GM19043 (cell line): ENCODE measurements at regions not wholly inside any gene's neighbourhood (a gene's known extent, or its start where the extent isn't known, plus 50 kb on each side); places are given as distances from the start of the nearest gene placed in this dataset.

Experiments
- ATAC-seq: cut with Tn5 transposase; IDR thresholded peaks from one replicate; pipeline ENCODE4 v1.9.1; 2021; ENCODE audit warnings: low read depth; ENCODE audit not compliant: unreplicated experiment

DNA sequence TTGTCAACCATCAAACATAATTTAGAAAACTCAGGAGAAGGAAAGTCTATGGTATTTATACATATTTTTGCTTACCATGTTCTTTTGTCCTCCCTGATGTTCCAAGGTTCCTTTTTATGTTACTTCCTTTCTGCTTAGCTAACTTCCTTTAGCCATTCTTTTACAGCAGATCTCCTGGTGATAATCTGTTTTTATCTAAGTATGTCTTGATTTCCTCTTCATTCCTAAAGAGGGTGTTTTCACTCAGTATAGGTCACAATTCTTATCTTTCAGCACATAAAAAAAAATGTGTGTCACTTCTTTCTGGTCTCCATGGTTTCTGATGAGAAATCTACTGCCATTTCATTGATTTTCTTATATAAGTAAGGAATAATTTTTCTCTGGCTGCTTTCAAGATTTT, 384.4 kb upstream of the PDE4D start:
- ATAC-seq: no peak

DNA sequence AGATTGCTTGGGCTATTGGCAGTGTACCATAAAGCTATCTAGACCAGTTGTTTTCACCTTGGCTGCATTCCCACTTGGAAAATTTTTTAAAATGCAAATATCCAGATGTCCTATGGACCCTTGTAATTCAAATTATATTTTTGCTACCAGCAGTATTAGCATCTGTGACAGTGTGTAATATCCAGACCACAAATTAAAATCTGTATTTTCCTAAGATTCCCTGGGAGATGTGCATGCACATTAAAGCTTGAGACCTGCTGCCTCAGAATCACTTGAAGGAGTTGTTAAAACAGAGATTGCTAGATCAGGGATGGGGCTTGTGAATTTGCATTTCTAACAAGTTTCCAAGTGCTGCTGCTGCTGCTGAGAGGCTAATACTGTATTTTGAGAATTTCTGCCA, 381.2 kb upstream of the PDE4D start:
- ATAC-seq: no peak

DNA sequence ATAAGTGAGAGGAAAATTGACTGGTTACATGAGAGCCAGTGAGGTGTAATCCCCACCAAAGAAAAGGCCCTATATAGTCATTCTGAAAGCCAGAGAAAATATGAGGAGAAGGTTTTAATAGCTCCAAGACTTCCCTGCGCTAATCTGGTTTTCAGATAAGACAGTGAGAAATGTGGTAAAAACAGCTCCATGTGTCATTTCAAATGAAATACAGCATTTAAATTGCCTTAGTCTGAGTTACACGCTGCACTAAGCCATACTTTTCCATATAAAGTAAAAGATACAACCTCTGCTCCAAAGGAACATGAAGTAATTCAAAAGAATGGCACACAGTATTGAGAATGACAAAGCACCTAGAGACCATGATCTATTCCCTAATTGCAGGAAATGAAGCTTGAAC, 378.0 kb upstream of the PDE4D start:
- no peak for ATAC-seq

DNA sequence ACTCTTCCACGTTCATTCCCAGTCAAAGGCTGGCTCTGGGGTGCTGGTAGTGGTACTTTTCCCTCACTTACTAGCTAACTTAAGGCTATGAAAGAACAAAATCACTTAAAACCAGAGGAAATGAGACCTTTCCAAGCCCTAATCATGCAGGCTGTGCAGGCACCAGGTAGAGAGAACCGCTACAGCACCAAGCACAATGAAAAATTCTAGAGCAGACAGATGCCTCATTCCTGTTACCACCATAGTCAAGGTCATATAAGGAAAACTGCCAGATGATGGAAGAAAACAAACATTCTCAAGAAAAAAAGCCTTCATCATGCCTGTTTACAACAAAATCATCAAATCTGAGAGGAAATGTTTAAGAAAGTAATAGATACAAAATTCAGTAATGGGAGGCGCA, 374.4 kb upstream of the PDE4D start:
- ATAC-seq: no peak

DNA sequence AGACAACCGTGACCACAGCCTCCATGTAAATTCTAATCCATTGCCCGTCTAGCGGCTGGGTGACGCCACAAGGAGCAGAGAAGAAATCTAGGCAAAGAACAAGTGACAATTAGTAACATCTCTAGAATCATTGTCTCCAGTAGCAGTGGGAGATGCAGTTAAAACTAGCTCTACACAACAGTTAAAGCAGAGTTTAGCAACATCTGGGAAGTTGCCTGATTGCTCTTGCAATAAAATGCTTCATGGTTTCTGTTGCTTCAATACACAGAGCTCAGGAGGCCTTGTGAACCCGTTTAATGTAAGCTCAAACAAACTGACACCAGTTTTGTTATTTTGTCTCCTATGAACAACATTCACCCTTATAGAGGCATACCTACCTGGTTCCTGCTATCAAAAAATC, 369.8 kb upstream of the PDE4D start:
- no peak for ATAC-seq

DNA sequence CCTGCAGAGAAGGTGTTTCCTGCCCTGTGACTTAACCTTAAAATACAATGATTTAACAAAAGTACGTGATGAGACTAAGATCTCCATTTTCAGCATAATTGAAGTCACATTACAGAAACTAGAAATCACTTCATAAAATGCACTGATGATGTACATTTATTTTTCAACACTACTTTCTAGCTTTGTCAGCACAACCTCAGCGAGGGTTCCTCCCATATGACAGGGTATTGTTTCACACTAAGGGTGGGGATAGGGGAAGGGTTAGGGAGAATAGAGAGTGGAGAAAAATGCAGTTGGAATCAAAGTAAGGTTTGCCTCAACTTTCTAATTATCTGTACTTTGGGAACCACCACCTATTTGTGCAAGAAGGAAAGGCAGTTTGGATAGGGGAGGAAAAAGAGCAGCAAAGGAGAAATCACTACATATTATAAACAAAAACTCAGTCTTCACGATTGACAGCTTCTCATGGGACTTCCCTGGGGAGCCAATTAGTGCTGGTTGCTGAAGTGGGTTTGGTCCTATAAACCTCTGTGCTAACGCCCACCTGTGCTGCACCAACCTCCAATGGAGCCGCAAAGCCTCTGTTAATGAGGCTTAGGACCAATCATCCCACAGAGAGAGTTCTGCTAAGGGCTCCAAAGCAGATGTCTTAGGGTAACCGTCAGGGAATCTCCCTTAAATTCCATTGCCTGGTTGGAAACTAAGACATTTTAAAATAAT, 369.2 kb upstream of the PDE4D start:
- no peak for ATAC-seq

DNA sequence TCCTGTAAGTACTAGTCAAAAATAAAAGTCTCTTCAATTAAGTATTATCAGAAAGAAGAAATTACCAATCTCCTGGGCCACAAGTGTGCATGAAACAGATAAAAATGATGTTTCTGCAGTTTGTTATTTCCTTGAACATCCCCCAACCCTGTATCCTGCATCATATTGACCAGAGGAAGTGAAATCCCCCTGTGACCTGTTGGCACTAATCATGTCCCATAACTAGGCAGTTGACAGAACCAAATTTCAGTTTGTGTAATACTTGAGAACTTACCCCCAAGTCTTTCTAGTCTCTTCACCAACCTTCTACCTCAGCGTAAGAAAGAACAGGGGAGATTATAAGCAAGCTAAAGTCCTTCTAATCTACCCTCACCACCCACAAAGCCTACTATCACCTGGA, 368.2 kb upstream of the PDE4D start:
- no peak for ATAC-seq

DNA sequence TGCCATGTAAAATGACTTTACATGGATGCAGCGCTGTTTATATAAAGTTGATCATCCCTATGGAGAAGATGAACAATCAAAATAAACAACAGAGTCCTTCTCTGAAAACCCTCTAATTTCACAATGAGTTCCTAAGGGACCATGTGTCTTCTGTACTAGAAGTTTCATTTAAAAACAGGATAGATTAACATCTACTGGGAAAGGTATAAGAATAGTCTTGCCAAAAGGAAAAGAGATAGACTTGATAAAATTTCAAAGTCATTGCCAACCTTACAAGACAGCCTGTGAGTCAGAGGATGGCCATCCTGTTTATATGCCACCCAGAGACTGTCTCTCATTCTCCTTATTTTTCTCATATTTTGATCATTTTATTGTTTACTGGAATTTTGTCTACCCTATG, 367.1 kb upstream of the PDE4D start:
- no peak for ATAC-seq

DNA sequence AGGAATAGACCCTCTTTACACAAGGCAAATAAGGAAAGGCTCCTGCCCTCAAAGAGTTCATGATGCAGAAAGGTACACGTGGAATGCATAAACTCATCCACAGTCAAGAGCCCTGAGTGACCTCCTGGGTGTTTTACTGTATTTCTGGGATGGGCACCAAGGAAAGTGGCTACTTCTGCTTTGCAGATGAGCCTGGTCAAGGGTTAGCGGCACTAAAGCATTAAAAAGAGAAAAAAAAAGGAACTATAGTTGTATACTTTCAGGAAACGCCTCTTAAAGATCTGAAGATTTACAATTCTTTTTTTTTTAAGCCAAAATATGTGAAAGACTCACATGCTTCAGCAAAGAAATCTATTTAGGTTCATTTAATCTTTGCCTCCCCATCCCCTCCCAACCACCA, 366.2 kb upstream of the PDE4D start:
- no peak for ATAC-seq

DNA sequence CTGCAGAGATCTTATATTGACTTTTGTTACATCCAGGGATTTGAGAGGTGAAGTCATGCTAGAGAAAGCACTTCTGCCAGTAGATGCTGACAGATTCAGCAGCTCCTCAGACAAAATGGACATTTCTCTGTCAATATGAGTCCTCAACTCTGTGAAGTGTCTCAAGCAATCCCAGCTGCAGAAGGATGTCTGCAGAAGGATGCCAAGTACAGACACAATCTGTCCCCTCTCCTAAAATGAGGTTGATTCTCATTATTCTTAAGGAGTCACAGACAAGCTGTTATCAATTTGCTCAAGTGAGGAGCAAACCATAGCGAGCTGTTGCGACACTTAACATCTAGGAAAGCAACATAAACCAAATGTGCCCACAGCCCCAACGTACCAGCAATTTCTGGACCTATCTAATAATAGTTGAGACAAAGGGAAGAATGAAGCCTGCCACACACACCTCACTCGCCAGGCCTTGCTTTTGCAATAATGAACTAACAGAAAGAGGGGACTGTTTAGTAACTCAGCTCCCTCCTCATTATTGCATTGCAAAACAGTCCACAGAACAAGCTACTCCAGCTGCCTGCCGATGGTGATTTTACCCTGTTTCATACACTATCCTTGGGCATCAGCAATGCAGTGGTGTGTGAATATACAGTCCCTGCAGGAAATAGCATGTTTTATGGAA, 364.2 kb upstream of the PDE4D start:
- no peak for ATAC-seq

DNA sequence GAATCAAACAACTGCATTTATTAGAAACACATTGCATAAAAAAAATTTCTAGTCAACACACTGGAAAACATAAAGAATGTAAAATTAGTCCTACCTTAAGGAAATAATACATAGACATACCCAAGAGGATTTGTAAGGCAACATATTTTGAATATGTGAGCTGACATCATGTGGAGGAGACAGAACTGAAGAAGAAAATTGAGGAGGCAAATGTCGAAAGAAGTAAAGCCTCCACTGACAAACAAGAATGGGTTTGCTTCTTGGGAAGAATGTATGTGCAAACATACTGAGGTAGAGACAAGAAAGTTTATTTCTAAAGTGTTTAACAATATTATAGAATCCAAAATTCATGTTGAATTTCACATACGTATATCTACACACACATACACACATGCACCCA, 363.0 kb upstream of the PDE4D start:
- ATAC-seq: no peak

DNA sequence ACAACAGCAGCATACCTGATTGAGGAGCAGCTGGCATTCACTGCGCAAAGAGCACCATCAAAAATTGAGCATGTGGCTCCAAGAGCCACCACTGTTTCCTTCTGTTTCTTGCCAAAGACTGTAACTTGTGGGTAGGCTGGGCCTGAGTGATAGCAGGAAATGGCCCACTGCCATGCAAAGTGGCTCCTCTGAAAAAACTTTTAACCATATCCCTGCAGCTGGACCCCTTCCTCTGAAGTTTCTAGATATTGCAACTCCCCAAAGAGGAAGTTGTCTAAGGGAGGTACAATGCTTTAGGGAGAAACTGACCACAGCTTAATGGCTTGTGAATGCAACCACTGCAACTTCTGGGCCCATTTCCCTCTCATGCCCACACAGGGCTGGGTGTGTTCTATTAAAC, 355.4 kb upstream of the PDE4D start:
- peak; percentile 97 for ATAC-seq

DNA sequence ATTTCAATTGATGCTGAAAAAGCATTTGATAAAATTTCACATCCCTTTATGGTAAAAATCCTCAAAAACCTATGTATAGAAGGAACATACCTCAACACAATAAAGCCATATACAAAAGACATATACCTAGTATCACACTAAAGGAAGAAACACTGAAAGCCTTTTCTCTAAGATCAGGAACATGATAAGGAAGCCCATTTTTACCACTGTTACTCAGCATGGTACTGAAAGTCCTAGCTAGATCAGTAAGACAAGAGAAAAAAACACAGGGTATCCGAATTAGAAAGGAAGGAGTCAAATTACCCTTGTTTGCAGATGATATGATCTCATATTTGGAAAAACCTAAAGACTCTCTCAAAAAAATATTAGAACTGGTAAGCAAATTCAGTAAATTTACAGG, 350.2 kb upstream of the PDE4D start:
- ATAC-seq: no peak

DNA sequence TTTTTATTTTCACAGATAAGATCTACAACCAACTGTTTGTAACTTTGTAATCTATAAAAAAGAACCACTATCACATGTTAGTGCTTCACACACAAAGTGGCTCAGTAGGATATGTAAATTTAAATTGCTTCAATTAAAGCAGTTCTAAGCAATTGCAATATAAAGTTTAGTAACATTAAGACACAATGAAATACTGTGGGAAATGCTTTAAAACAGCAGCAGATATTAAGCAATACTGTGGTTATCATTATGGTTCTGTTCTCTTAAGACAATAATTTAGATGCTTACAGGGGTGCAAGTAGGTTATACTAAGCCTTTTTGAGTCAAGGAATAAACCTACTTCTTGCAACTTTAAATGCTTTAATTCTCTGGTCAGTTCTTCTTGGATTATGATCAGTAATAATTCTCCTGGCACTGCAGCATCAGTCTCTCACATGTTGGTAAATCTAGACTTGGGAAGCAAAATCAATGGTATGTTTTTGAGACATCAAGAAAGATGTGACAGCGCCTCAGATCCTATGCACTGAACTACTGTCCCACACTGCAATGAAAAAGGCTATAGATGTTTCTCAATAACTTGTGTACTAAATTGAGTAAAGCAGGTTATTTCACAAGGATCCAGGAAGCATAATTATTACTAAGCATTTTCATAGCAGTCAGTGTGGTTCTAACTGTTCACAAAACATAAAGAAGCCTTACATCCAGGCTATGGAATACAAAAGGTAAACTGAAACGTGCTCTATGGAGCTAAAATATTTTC, 338.7 kb upstream of the PDE4D start:
- no peak for ATAC-seq

DNA sequence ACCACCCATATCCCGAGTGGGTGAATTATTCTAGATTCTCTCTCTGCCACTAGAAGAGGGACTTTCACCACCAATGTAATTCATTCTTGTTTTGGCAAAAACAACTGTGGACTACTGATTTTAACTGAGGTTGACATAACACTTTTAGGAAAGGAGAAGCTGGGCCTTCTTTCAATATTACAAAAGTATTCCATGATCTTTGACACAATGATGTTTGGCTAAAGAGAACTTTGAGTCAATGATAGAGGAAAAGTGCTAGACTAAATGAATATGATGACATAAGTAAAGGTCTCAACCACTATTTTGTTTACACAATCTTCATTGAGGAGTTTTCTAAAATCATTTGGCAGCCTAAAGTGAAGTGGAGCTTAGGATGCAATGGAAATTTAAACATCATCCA, 336.9 kb upstream of the PDE4D start:
- no peak for ATAC-seq

DNA sequence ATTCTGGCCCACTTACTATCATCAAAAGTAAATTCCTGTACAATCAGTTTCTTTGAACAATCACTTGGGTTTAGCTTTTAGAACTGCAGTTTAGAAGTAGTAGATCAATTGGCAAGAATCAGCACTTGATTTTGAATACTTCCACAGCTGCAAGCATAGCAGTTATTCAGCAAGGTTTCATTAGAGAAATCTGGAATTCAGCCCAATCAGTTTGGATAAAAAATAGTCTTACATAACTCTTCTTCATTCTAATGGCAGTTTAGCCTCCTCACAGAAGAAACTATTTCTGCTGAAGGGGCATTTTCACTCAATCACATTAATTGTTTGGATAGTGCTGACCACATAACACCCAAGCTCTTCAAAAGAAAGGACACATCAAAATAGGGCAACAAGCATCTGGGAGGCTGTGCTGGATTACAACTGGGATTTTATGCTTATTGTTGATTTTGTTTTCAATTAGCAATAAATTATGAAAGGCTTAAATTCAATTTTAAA, 336.2 kb upstream of the PDE4D start:
- no peak for ATAC-seq

DNA sequence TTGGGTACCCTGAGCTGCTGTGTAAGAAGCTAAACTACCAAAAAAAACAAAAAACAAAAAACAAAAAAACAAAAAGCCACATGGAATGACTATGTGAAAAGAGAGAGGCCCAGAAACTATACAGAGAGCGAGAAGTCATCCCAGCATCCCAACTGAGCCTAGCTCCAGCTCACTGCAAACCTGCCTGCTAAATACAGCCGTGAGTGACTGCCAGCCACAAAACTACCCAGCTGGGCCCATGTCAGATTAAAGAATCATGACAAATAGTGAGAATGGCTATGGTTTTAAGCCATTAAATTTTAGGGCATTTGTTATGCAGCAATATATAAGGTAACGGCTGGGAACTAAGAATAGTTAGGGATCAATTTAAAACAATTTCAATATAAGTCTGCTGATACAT, 335.1 kb upstream of the PDE4D start:
- no peak for ATAC-seq

DNA sequence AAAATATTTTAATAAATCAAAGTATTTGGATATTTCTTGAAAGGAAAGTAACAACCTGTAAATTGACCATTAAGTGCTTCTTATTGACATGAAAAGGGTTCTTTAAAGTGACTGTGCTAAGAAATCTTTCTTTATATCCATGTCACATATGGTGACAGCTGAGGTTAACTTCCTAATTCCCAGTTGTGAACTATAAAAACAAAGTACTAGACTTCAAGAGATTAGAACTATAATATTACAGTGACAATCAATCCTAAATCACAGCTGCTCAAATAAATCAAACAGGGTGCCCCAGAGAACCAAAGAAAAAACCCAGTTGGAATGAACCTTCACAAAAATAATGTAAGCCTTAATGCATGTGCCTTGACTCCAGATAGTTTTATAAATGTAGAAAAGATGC, 332.6 kb upstream of the PDE4D start:
- ATAC-seq: no peak

DNA sequence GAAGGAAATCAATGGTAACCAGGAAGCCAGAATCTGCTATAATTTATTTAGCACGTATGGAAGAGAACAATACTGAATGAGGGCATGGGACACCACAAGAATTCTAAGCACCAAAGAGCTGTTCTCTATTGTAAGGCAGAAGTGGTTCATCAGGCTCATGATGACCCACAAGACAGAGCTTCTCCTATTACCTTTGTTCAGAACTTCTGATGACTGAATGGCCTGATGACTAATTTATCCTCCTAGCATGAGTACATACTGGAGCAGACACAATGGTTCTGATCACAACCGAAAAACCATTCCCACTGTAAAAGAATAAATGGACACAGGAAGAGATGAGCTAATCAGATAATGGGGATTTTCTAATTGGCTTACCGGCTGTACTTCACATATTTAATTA, 329.8 kb upstream of the PDE4D start:
- no peak for ATAC-seq

DNA sequence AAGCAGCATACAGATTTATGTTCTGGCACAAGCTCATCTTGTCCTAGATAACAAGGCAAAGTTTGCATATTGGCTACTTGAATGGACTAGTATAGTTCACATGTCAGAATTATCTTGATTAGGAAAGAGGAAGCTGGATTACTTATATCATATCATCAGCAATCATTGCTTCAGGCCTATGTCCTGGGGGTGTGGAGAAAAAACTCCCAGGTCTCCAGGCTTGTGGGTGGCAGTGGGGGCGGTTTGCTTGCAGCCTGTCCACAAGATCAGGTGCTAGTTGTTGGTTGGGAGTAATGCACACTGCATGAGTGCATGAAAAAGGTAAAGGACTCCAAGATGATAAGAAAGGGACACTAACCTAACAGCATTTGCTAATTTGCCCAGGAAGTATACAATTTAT, 326.4 kb upstream of the PDE4D start:
- ATAC-seq: no peak

DNA sequence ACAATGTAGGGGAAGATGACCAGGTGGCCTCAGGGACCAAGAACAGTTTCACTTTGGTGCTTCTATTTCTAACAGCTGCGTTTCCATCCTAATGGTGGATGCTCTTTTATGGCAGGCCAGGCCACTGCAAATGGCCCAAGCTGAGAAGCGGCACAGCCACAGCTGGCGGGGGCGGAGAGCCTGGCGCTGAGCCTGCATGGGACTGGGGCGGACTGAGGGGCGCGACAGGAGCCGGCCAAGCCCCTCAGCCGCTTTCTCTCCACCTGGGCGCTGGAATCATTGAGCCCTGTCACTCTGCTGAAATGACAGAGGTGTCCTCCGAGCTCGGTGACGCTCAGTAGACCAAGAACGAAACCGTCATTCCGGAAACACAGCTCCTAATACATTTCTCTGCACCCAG, 317.3 kb upstream of the PDE4D start:
- no peak for ATAC-seq
